Left kidney (tissue), 1 donor: ENCODE measurements at regions not wholly inside any gene's neighbourhood (a gene's known extent, or its start where the extent isn't known, plus 50 kb on each side); places are given as distances from the start of the nearest gene placed in this dataset.
"Not testable (repeated sequence)": the region's sequence is repeated elsewhere in the genome, so short reads cannot be mapped to it uniquely, and the experiment has no call there.

Experiments
- DNase-seq: peaks from one replicate; pipeline ENCODE4 v3.0.0-alpha.2; 2013

DNA sequence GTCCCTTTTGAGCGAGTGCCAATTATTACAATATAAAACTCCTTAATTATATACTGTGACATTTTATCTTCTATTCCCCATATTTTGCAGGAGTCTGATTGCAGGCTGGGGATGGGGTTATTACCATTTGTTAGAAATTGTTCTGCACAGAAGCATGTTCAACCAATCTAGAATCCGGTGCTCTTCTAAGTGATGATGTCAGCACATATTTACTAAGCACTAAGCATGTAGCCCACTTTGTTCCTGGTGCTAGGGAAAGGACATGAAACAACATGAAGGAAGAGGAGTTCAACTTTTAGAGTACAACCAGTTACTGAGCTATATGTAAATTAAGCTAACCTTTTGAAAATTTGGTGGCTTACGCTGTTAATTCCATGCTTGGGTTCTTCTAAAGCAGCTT is 52.8 kb upstream of the IL1RAPL2 start:
- DNase-seq = no peak

DNA sequence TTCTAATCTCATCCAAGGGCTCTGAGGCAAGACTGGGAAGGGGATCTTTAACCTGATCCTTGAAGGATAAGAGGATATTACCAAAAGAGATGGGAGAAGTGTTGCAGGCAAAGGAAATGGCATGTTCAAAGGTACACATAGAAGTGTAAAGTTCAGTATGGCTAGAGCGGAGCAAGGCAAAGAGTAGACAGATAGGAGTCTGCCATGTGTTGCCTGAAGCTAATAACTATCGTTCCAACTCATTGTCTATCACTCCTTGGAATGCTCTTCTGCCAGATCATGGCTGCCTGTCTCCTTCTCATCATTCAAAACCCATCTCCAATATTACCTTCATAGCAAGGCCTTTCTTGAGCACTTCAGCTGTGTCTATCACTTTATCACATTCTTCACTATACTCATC is 55.2 kb upstream of the IL1RAPL2 start:
- DNase-seq = no peak

DNA sequence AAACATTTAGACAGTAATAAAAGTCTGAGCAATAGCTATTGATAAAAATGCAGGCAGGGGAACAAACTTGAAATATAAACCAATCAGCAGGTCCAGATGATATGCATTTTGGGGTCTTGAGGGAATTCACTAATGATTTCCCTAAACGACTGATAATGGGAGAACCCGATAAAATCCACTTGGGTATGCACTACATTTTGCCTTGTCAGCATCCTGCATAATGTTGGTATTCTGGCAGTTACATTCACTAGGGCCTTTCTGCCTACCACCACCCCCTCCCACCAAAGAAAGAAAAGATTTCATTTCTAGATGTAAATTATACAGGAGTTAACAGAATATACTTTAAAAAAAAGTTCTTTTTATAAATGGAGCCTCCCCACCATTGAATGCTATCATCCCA is 63.5 kb upstream of the IL1RAPL2 start:
- DNase-seq = no peak

DNA sequence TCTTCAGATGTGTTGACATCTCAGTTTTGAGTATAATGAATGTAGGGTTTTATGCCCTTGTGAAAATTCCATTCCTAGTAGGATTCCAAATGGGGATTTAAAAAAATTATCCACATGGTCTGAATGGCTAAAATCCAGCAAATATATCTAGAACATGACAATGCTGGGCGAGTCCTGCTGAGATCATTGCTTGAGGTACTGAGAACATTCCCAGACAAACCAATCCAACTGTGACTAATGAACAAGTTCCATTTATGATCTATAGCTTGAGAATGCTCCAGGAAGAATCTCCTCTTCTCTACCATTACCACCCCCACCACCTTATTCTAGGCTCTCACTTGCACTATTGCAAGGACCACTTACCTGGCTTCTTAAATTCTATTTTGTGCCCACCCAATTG is 77.2 kb upstream of the IL1RAPL2 start:
- DNase-seq = no peak

DNA sequence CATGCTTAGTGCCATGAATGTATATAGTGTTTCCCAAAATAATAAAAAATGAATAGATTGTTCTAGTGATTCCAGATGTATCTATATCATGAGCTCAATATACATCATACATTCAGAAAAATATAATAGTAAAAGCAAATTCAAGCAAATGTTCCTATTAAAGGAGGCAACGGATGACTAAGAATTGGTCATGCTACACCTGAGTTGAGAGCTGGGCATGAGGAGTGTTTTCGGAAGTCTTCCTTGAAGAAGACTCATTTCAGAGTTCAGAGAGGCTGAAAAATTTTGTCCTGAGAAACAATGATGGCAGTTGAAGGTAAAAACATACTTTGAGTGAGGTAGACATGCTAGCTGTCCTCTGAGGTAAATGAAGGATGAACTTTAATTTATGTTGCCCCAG is 79.3 kb upstream of the IL1RAPL2 start:
- no peak for DNase-seq

DNA sequence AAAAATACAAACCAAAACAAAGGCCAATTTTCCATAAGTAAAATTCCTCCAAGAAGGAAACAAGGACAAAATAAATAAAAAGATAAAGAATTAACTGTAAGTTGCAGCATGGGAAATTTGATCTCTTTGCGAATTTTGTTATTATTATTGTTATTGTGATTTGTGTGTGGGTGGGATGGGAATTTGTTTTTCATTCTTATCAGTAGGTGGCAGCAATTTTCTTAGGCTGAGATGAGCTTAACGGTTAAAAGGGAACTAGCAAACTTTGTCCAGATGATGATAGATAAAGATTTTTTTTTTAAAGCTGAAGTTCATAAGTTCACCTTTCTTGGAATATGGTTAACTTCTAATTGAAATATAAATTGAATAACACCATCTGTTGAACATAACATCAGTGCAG is 83.2 kb upstream of the IL1RAPL2 start:
- no peak for DNase-seq

DNA sequence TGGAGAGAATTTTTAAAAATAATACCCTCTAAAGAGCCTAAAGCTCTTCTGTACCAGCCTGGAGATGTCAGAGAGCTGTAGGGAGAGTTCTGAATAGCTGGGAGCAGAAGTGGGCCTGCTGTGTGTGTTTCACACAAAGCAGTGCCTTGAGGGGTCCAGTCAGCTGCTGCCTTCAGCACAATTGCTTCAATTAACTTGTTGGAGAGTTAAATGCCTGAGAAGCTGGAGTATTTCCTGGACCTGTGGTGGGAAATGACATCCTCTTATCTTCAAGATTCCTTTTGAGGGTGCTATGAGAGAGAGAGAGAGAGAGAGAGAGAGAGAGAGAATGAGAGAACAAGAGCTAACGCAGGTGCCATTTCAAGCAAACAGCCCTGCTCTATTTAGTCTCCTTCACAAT is 96.2 kb upstream of the IL1RAPL2 start:
- DNase-seq = no peak

DNA sequence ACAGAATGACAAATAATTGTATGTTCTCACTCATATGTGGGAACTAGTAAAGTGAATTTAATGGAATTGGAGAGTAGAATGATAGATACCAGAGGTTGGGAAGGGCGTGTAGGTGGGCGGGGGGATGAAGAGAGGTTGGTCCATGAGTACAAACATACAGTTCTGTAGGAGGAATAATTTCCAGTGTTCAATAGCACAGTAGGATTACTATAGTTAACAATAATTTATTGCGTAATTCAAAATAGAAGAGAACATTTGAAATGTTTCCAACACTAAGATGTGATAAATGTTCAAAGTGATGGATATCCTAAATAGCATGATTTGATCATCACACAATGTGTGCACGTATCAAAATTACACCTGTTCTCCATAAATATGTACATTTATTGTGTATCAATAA is 106.2 kb upstream of the IL1RAPL2 start:
- DNase-seq = no peak

DNA sequence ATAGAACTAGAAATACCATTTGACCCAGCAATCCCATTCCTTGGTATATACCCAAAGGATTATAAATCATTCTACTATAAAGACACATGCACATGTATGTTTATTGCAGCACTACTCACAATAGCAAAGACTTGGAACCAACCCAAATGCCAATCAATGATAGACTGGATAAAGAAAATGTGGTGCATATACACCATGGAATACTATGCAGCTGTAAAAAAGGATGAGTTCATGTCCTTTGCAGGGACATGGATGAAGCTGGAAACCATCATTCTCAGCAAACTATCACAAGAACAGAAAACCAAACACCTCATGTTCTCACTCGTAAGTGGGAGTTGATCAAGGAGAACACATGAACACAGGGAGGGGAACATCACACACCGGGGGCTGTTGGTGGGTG is 108.9 kb upstream of the IL1RAPL2 start:
- DNase-seq = not testable (repeated sequence)

DNA sequence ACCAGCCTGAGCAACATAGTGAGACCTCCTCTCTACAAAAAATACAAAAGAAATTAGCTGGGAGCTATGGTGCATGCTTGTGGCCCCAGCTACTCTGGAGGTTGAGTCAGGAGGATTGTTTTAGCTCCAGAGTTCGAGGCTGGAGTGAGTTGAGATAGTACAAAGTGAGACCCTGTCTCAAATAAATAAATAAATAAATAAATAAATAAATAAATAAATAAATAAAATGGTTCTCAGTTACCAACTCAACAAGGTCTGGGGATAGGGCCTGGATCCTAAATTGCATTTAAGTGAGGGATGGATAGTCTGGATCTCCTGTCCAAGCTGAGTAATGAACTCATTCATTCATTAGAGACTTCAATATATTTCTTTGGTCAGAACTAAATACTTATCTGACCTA is 115.7 kb upstream of the IL1RAPL2 start:
- no peak for DNase-seq

DNA sequence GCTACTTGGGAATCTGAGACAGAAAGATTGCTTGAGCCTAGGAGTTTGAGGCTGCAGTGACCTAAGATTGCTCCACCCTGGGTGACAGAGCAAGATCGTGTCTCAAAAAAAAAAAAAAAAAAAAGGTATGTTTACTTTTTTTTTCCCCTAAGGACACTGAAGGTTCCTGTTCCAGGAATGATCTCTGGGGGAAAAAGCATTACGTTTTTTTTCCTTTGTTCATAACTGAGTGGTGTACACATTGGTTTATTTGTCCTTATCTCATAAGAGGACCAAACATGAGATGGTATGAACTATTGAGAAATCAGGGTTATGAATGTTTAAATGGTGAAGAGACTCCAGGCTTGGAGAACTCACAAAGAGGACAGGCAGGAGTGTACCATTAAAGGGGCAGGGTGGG is 120.4 kb upstream of the IL1RAPL2 start:
- no peak for DNase-seq

DNA sequence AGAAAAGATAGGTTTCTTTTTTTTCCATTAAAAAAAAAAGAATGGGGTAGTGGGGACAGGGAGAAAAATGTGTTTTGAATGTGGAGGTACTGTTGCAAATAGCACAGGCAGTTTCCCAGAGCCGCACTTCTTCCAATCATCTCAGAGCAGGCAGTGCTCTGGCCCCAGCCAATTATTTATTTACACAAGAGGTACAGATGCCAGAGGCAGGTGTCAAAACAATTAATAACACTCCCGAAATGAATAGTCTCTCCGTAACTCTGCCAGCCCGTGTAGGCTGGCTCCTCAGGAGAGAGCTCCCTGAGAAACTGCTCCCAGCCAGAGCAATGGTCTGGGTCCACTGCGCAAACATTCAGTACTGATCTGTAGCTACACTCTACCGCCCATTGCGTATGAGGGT is 130.8 kb upstream of the IL1RAPL2 start:
- DNase-seq = no peak

DNA sequence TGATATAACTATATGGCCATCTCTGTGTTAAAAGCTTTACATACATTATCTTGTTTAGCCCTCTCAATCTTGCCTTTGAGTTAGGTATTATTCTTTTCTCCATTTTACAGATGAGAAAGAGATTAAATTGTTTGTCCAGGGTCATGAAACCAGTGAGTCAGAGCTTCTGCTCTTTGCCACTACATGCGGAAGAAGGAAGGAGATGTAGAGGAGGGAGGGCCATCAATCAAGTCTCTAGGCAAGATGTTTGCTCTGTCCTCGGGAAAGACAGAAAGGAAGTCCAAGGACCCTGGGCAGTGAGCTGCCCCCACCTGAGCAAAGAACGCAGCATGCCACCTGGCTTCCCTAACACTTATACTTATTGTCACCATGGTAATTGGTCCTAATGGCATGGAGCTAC is 133.7 kb upstream of the IL1RAPL2 start:
- no peak for DNase-seq

DNA sequence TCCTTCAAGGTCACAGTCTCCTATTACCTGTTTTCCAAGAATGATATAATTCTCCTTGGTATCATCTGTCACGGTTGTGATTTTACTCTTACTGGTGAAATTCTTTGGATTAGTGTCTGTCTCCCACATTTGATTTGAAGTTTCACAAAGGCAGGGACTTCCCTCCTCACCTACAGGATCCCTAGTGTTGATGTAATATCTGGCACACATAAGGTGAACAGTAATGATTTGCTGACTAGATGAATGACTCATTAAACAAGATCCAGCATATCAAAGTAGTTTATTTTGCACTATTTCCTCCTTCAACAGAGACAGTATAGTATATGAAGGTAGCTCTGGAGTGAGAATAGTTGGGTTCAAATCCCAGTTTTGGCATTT is 135.3 kb upstream of the IL1RAPL2 start:
- DNase-seq = no peak

DNA sequence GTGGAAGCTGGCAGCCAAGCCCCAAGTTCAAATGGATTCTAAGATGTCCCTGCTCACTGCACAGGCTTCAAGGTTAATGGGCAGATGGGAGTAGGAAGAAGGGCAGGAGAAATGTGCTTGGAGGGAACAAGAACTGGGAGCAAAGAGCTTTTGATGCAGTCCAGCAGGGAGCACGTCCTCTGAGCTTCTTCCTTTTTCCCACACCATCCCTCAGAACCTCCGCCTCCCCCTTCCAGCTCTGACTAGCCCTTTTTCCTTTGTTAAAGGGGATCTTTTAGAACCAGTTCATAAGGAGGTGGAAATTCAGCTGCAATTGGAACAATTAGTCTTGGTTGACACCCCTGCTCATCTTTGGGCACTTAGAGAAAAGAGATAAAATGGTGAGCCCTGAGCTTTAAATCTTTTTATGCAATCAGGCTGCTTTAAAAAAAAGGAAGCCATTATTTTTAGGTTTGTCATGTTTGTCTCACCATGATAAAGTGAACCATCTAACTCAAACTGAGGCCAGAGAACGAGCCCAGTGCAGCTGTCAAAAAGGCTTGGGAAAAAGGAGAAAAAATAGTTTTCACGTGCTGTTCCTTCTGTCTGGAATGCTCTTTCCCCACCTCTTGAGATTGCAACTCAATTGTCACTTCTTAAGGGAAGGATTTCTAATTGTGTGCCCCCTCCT is 135.8 kb upstream of the IL1RAPL2 start:
- DNase-seq = no peak

DNA sequence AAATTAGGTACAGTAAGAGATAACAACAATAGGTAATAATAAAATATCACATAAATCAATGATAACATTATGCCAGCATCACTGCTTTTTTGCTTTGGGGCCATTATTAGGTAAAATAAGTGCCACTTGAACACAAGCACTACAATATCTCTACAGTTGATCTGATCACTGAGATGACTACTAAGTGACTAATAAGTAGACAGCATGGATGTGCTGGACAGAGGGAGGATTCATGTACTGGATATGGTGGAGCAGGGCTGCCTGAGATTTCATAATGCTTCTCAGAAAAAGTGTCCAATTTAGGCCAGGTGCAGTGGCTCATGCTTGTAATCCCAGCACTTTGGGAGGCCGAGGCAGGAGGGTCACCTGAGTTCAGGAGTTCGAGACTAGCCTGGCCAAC is 137.8 kb upstream of the IL1RAPL2 start:
- no peak for DNase-seq

DNA sequence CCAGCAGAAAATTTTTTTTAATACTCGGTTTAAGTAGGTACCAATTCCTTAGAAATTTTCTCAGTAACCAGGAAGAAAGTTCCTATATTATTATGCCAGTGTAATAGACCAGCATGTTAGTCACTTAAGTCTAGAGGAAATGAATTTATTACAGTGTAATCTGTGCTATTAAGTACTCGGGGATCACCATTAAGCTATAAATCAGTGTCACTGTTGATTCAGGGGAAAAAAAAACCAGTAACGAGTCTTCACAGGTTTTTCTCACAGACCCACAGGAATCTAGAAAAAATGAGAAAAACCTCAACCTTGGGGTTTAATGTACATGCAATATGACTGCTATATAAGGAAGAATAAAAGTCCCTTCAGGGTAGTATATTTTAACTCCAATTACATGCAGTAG is 138.3 kb upstream of the IL1RAPL2 start:
- DNase-seq = no peak

DNA sequence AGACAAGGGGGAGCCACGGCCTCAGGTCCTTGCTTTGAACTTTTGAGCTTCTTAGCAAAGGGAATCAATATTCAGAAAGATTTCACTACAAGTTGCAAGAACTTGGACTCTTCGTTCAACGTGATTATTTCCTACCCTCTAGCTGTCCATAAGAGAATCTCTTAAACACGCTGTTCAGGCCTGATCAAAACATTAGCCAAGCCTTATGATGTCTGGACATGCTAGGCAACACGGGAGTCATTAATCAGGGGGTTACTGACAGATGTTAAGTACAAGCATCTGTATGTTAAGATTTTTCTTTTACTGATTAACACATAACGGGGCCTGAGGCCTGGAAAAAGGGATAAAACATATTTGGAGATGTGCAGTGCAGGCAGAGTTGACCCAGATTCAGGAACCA is 138.9 kb upstream of the IL1RAPL2 start:
- DNase-seq = no peak

DNA sequence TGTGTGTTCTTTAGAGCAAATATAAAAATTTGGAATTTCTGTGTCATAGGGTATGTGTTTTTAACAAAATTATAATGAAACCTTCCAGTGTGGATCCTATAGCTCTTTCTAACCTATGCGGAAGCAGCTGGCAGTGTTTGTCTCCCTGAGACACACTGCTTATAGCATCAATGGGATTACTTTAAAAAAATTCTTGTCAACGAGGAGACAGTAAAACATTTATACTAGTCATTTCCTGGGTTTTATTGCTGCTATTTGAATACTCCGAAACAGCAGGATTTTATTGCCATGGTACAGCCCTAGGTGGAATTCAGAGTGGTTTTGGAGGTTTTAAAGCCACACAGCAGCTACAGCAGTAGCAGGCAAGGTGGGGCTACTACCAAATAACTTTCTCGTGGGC is 145.1 kb upstream of the IL1RAPL2 start:
- no peak for DNase-seq

DNA sequence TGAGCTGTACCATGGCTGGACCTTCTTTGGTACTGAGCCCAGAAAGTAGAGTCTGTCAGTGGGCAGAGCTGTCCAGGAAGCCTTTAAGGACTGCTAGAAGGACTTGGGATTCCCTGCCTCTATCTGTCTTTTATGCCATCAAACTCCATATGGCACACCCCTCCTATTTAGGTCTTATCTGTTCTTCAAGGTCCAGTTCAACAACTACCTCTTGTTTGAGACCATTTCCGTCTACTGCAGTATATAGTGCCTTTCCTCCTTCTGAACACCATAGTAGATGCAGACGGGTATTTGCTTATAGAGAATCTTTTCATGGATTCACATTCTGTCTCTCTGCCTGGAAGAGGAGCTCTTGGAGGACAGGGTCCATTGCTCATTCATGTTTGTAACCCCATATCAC is 146.1 kb upstream of the IL1RAPL2 start:
- DNase-seq = no peak

DNA sequence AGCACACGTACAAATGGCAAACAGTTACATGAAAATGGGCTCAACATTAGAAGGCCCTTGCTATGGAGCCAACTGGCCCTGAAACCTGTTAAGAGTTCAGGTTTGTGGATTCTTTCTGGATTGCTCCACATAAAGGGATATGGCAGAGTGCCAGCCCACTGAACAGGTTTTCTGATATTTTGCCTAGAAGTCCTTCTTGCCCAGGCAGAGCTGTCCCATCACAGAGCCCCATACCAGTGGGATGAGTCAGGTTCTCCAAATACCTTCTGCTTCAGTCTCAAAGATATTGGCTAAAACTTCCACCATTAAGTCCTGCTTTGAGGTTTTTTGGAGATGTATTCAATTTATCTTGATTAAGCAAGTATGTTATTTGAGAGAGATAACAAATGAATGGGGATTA is 146.8 kb upstream of the IL1RAPL2 start:
- DNase-seq = no peak

DNA sequence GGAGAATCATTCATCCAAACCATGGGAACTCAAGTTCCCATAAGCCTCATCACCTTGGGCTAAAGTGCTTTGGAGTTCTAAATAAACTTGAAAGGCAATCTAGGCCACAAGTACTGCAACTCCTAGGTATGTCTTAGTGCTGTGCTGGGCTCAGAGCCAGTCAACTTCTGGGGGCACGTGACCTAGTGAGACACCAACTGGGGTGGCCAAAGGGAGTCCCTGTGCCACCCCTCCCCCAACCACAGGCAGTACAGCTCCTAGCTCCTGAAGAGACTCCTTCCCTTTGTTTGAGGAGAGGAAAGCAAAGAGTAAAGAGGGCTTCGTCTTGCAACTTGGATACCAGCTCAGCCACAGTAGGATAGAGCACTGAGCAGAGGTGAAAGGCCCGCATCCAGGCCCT is 154.2 kb upstream of the IL1RAPL2 start:
- DNase-seq = no peak

DNA sequence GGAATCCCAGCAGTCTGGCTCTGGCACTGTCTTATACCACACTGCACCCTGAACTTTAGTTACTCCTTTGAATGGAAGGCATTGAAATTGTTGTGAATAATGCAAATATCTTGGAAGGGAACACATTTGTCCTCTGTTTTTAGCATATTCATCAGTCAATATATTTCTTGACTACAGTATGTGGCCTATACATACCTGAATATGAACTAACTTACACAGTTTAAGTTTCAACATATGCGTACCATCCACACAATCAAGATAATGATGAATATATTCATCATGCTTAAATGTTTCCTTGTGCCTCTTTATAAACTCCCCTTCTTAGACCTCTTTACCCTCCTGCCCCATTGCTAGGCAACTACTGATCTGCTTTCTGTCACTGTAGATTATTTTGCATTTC is 145.7 kb upstream of the ESX1 start:
- no peak for DNase-seq

DNA sequence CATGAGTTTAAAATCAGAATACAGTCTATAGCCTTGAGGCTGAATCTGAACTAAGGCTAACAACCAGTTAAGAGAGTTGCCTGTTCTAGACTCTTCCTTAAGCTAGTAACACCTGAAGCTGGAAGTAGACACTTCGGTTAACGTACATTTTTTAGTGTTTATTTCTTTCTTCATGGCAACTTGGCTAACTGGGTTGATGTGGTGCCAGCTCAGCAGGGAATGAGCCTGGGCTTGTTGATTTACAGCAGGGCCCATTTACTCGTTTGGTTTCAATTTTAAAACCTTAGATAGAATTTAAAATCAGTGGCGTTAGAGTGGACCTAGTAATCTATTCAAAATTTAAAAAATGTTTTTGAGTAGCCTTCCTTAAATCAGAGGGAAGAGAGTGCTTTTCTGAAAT is 137.6 kb upstream of the ESX1 start:
- no peak for DNase-seq

DNA sequence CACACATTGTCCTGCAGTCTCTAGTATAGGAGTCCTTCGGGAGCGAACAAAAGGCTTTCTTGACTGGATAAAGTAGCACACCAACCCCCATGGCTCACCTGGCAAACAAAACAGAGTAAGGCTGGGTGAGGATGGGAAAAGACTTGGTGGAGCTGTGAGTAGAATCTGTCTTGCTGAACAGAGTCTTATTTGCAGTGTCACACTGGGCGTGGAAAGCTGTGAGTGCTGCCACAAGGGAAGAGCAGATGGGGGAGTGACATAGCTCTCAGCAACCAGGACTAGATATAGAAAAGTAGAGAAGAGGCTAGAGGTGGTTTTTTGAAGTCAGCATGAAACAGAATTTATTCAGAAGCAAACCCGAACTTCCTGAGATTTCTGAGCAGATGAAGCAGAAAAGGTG is 137.2 kb upstream of the ESX1 start:
- no peak for DNase-seq
